ENCODE measurements at regions not wholly inside any gene's neighbourhood (a gene's known extent, or its start where the extent isn't known, plus 50 kb on each side); places are given as distances from the start of the nearest gene placed in this dataset.
"Not testable (repeated sequence)": the region's sequence is repeated elsewhere in the genome, so short reads cannot be mapped to it uniquely, and the experiment has no call there.

GRCh38 chr19:28541602-28542393 is 671.2 kb downstream of the UQCRFS1 start:
- TF ChIP-seq CTCF (IDR thresholded peaks at IDR 0.05) (no peak), POLR2A (IDR thresholded peaks at IDR 0.05) (no peak)
- 62 to 63% methylated on average over 6 of the region's 6 CpGs for WGBS, 2 donors

GRCh38 chr19:28541029-28541428 is 671.9 kb downstream of the UQCRFS1 start:
- Histone ChIP-seq H3K4me1 (peaks cover 9% of the 10 kb centered on the region), H3K4me3 (no peak overlapping the region), H3K27me3 (no peaks in the 10 kb centered on the region), H3K9me3 (no peaks in the 10 kb centered on the region), H3K27ac (no peak overlapping the region), H3K36me3 (replicated peaks in 1 of 2; ENCODE audit: insufficient read depth in 1 of 2, low read depth in 2 of 2) (no peaks in the 10 kb centered on the region)
- ATAC-seq (no peak), DNase-seq (no peak)
- intact Hi-C loops (cut with DNase I) = no loop called here
- TF ChIP-seq CTCF (IDR thresholded peaks at IDR 0.05) = no peak
- WGBS, 2 donors = 66 to 81% methylated on average over 3 of the region's 3 CpGs

More at GRCh38 chr19:28541602-28542393, 671.2 kb downstream of the UQCRFS1 start:
- Histone ChIP-seq H3K4me1 (peaks cover 9% of the 10 kb centered on the region), H3K9me3 (no peaks in the 10 kb centered on the region), H3K27ac (no peak overlapping the region), H3K27me3 (no peaks in the 10 kb centered on the region), H3K36me3 (replicated peaks in 1 of 2; ENCODE audit: insufficient read depth in 1 of 2, low read depth in 2 of 2) (no peaks in the 10 kb centered on the region), H3K4me3 (no peak overlapping the region)
- ATAC-seq (no peak), DNase-seq (no peak)
- intact Hi-C loops (cut with DNase I) = no loop called here

- H3K4me1 ChIP-seq; H3K27me3 ChIP-seq; H3K4me3 ChIP-seq; H3K36me3 ChIP-seq (replicated peaks in 1 of 2; ENCODE audit: insufficient read depth in 1 of 2, low read depth in 2 of 2); ATAC-seq; H3K27ac ChIP-seq; DNase-seq; H3K9me3 ChIP-seq; intact Hi-C loops (cut with DNase I): not testable (repeated sequence)
- 86 to 89% methylated on average over 6 of the region's 6 CpGs for WGBS, 2 donors
Measured at GRCh38 chr19:28540385-28540784, 672.6 kb downstream of the UQCRFS1 start.

- no peak overlapping the region for H3K27ac ChIP-seq
- ATAC-seq (no peak), DNase-seq (no peak)
- no peaks in the 10 kb centered on the region for H3K27me3 ChIP-seq
- intact Hi-C loops (cut with DNase I) = no loop called here
- no peaks in the 10 kb centered on the region for H3K36me3 ChIP-seq (replicated peaks in 1 of 2; ENCODE audit: insufficient read depth in 1 of 2, low read depth in 2 of 2)
- TF ChIP-seq CTCF (IDR thresholded peaks at IDR 0.05) (no peak), POLR2A (IDR thresholded peaks at IDR 0.05) (no peak)
- H3K4me1 ChIP-seq = peaks cover 9% of the 10 kb centered on the region
- no peak overlapping the region for H3K4me3 ChIP-seq
- no peaks in the 10 kb centered on the region for H3K9me3 ChIP-seq
Measured at GRCh38 chr19:28539759-28540158, 673.2 kb downstream of the UQCRFS1 start.

GRCh38 chr19:28538579-28538978 is 674.4 kb downstream of the UQCRFS1 start:
- H3K9me3 ChIP-seq; intact Hi-C loops (cut with DNase I); H3K27ac ChIP-seq; H3K27me3 ChIP-seq; H3K4me1 ChIP-seq; H3K36me3 ChIP-seq (replicated peaks in 1 of 2; ENCODE audit: insufficient read depth in 1 of 2, low read depth in 2 of 2); H3K4me3 ChIP-seq; DNase-seq; ATAC-seq: not testable (repeated sequence)
- 80 to 100% methylated on average over 1 of the region's 2 CpGs for WGBS, 2 donors

- H3K27me3 ChIP-seq = no peaks in the 10 kb centered on the region
- H3K4me3 ChIP-seq = no peak overlapping the region
- WGBS, 2 donors = 69 to 73% methylated on average over 2 of the region's 2 CpGs
- peaks cover 5% of the 10 kb centered on the region for H3K4me1 ChIP-seq
- ATAC-seq (no peak), DNase-seq (no peak)
- H3K27ac ChIP-seq = no peak overlapping the region
- H3K36me3 ChIP-seq (replicated peaks in 1 of 2; ENCODE audit: insufficient read depth in 1 of 2, low read depth in 2 of 2) = no peaks in the 10 kb centered on the region
- no peaks in the 10 kb centered on the region for H3K9me3 ChIP-seq
- TF ChIP-seq CTCF (IDR thresholded peaks at IDR 0.05) (no peak), POLR2A (IDR thresholded peaks at IDR 0.05) (no peak)
- intact Hi-C loops (cut with DNase I) = no loop called here
Measured at GRCh38 chr19:28537896-28538295, 675.1 kb downstream of the UQCRFS1 start.
